CD14-positive monocyte (primary cell): ENCODE measurements at regions not wholly inside any gene's neighbourhood (a gene's known extent, or its start where the extent isn't known, plus 50 kb on each side); places are given as distances from the start of the nearest gene placed in this dataset.

Experiments
- DNase-seq, 3 donors: peaks; one replicate each; pipeline ENCODE4 v3.0.0-alpha.2; 2011 to 2022
- H2AFZ ChIP-seq: 2 replicates; pipeline ENCODE4 v1.6.0; 2012; ENCODE audit warnings: mild to moderate bottlenecking, low read depth, low read length, inconsistent platforms; ENCODE audit not compliant: insufficient read depth, poor library complexity, severe bottlenecking
- H3K27ac ChIP-seq, 2 donors: 1 replicate in 1 of 2; 2 replicates in 1 of 2; pipeline ENCODE4 v1.5.1; 2012 to 2013; ENCODE audit warnings: low read length in 2 of 2, control low read depth in 1 of 2, inconsistent platforms in 1 of 2, low read depth in 1 of 2, mild to moderate bottlenecking in 1 of 2
- H3K27me3 ChIP-seq, 2 donors: one replicate each; pipeline versions ENCODE4 v1.6.0 to v1.6.1; 2011 to 2013; ENCODE audit warnings: low read length in 2 of 2; ENCODE audit not compliant: control insufficient read depth in 2 of 2, insufficient read depth in 2 of 2
- H3K36me3 ChIP-seq, 2 donors: replicated peaks in 1 of 2; 1 replicate in 1 of 2; 2 replicates in 1 of 2; pipeline versions ENCODE4 v1.5.1 to v1.6.1; 2012 to 2013; ENCODE audit warnings: low read length in 2 of 2, control low read depth in 1 of 2, inconsistent platforms in 1 of 2, mild to moderate bottlenecking in 1 of 2; ENCODE audit not compliant: insufficient read depth in 2 of 2, control insufficient read depth in 1 of 2
- H3K4me1 ChIP-seq, 2 donors: 1 replicate in 1 of 2; 2 replicates in 1 of 2; pipeline versions ENCODE4 v1.5.1 to v1.6.1; 2012 to 2013; ENCODE audit warnings: low read length in 2 of 2, control low read depth in 1 of 2, inconsistent platforms in 1 of 2, mild to moderate bottlenecking in 1 of 2, moderate library complexity in 1 of 2; ENCODE audit not compliant: insufficient read depth in 2 of 2, control insufficient read depth in 1 of 2
- H3K4me2 ChIP-seq: replicated peaks from 2 replicates; pipeline ENCODE3; 2012; ENCODE audit warnings: low read length, moderate library complexity, mild to moderate bottlenecking; ENCODE audit not compliant: poor library complexity, severe bottlenecking; ENCODE audit errors: extremely low read depth
- H3K4me3 ChIP-seq, 3 experiments: fragments of 200-600 bp in 1 of 3; sonication (generic) in 1 of 3; replicated peaks in 1 of 3; 1 replicate in 2 of 3; 2 replicates in 1 of 3; pipeline ENCODE4 v1.5.1; 2011 to 2013; ENCODE audit warnings: low read length in 3 of 3, mild to moderate bottlenecking in 3 of 3, control low read depth in 2 of 3, low read depth in 2 of 3, inconsistent platforms in 1 of 3, moderate library complexity in 1 of 3
- H3K79me2 ChIP-seq: 2 replicates; pipeline ENCODE4 v1.6.0; 2012; ENCODE audit warnings: mild to moderate bottlenecking, control low read depth, inconsistent platforms, low read length, moderate library complexity; ENCODE audit not compliant: insufficient read depth
- H3K9ac ChIP-seq: 2 replicates; pipeline ENCODE4 v1.6.0; 2017; ENCODE audit warnings: low read length, mild to moderate bottlenecking; ENCODE audit not compliant: insufficient read depth, poor library complexity, severe bottlenecking
- H3K9me3 ChIP-seq, 2 donors: replicated peaks in 1 of 2; 1 replicate in 1 of 2; 2 replicates in 1 of 2; pipeline versions ENCODE4 v1.5.1 to v1.6.1; 2012 to 2013; ENCODE audit warnings: low read length in 2 of 2, control low read depth in 1 of 2; ENCODE audit not compliant: control insufficient read depth in 1 of 2, insufficient read depth in 1 of 2
- H4K20me1 ChIP-seq: 2 replicates; pipeline ENCODE4 v1.6.0; 2012; ENCODE audit warnings: mild to moderate bottlenecking, low read length, control low read depth, moderate library complexity; ENCODE audit not compliant: insufficient read depth
- H3K27ac Mint-ChIP-seq, 7 donors: one replicate each; pipeline ENCODE4 v1.8.0; 2020; ENCODE audit warnings: mild to moderate bottlenecking in 7 of 7, mixed read lengths in 7 of 7, moderate library complexity in 6 of 7, inconsistent platforms in 2 of 7
- H3K27me3 Mint-ChIP-seq, 3 donors: one replicate each; pipeline ENCODE4 v1.8.0; 2021 to 2022; ENCODE audit warnings: low read depth in 3 of 3, mild to moderate bottlenecking in 3 of 3, mixed read lengths in 3 of 3, moderate library complexity in 3 of 3, inconsistent platforms in 1 of 3
- H3K36me3 Mint-ChIP-seq, 2 donors: one replicate each; pipeline ENCODE4 v1.8.0; 2020; ENCODE audit warnings: mixed read lengths in 2 of 2, inconsistent platforms in 1 of 2, mild to moderate bottlenecking in 1 of 2
- H3K4me1 Mint-ChIP-seq: one replicate; pipeline ENCODE4 v1.8.0; 2020; ENCODE audit warnings: mild to moderate bottlenecking, mixed read lengths
- H3K4me3 Mint-ChIP-seq, 2 donors: one replicate each; pipeline ENCODE4 v1.8.0; 2020; ENCODE audit warnings: mild to moderate bottlenecking in 2 of 2, mixed read lengths in 2 of 2, moderate library complexity in 1 of 2
- H3K9me3 Mint-ChIP-seq, 7 donors: one replicate each; pipeline ENCODE4 v1.8.0; 2020 to 2022; ENCODE audit warnings: mixed read lengths in 7 of 7, mild to moderate bottlenecking in 6 of 7, moderate library complexity in 6 of 7, inconsistent platforms in 2 of 7
- CTCF ChIP-seq: fragments of 200-600 bp; IDR thresholded peaks from one replicate; pipeline ENCODE4 v1.8.0; 2022; ENCODE audit warnings: antibody characterized with exemption, mild to moderate bottlenecking
- WGBS: methylation state at CpG from one replicate; pipeline ENCODE4 v1.1.5; 2013; ENCODE audit warnings: missing lambda C conversion rate; ENCODE audit not compliant: insufficient coverage; 5-methylcytosine and 5-hydroxymethylcytosine counted together
- intact Hi-C, 2 donors: fragments of 100-400 bp; cut with micrococcal nuclease; formaldehyde crosslinking; loops; one replicate each; pipeline versions ENCODE4 v1.15.0 to v1.15.1; 2023

GRCh38 chr12:111129149-111129767, 208.9 kb upstream of the MYL2 start:
- peaks cover 38% of the 10 kb centered on the region for H3K4me1 Mint-ChIP-seq
- H3K27me3 ChIP-seq = no peaks in the 10 kb centered on the region
- no peaks in the 10 kb centered on the region for H3K36me3 ChIP-seq
- H3K27me3 Mint-ChIP-seq = peaks cover 0 to 1% (median 0%) of the 10 kb centered on the region in 3 donors
- peaks cover 0 to 16% of the 10 kb centered on the region in 2 donors for H3K9me3 ChIP-seq
- peaks cover 31 to 32% of the 10 kb centered on the region in 2 donors for H3K4me1 ChIP-seq
- no peak for TF ChIP-seq CTCF
- H3K4me2 ChIP-seq = no peak overlapping the region
- no peak overlapping the region for H3K27ac ChIP-seq
- no peak for DNase-seq
- H3K9me3 Mint-ChIP-seq = peaks cover 9 to 26% (median 17%) of the 10 kb centered on the region in 7 donors
- H3K4me3 Mint-ChIP-seq = no peak overlapping the region
- H3K79me2 ChIP-seq = no peaks in the 10 kb centered on the region
- H3K4me3 ChIP-seq = no peak overlapping the region
- H2AFZ ChIP-seq = no peak overlapping the region
- WGBS = 100% methylated on average over 2 of the region's 3 CpGs
- H3K9ac ChIP-seq = no peak overlapping the region
- peaks cover 0 to 3% of the 10 kb centered on the region in 2 donors for H3K36me3 Mint-ChIP-seq
- H3K27ac Mint-ChIP-seq = peak overlapping the region in 3 of 7 donors; percentile 42 to 50 (median 44)
- intact Hi-C loops = no loop called here
- H4K20me1 ChIP-seq = no peaks in the 10 kb centered on the region

- intact Hi-C loops = no loop called here
- H3K27me3 Mint-ChIP-seq = peaks cover 0 to 5% (median 1%) of the 10 kb centered on the region in 3 donors
- Histone ChIP-seq H3K36me3 (no peaks in the 10 kb centered on the region), H3K27ac (peak overlapping the region; percentile 42 to 72), H4K20me1 (no peaks in the 10 kb centered on the region), H3K9ac (no peak overlapping the region), H3K4me1 (peaks cover 38 to 41% of the 10 kb centered on the region in 2 donors), H3K4me3 (peak overlapping the region in 1 of 3 experiments; percentile 10), H3K27me3 (no peaks in the 10 kb centered on the region), H3K4me2 (peak overlapping the region; percentile 24), H3K79me2 (no peaks in the 10 kb centered on the region), H2AFZ (no peak overlapping the region), H3K9me3 (peaks cover 0 to 4% of the 10 kb centered on the region in 2 donors)
- peaks cover 52% of the 10 kb centered on the region for H3K4me1 Mint-ChIP-seq
- DNase-seq = peak; percentile 53 to 79 (median 75)
- 40% methylated on average over 2 of the region's 2 CpGs for WGBS
- no peak overlapping the region for H3K4me3 Mint-ChIP-seq
- peak overlapping the region; percentile 80 to 92 (median 88) for H3K27ac Mint-ChIP-seq
- TF ChIP-seq CTCF = no peak
- peaks cover 0 to 3% of the 10 kb centered on the region in 2 donors for H3K36me3 Mint-ChIP-seq
- H3K9me3 Mint-ChIP-seq = peaks cover 8 to 10% (median 8%) of the 10 kb centered on the region in 7 donors
These were observed 206.0 kb upstream of the MYL2 start for GRCh38 chr12:111126331-111126730.
